HepG2 (cell line): ENCODE measurements at regions not wholly inside any gene's neighbourhood (a gene's known extent, or its start where the extent isn't known, plus 50 kb on each side); places are given as distances from the start of the nearest gene placed in this dataset.

ENCODE experiments used
- CEBPG ChIP-seq: IDR thresholded peaks from 2 replicates; pipeline ENCODE4 v1.6.1; 2016
- NFKBIZ ChIP-seq: IDR thresholded peaks from 2 replicates; pipeline ENCODE4 v1.6.1; 2018; ENCODE audit warnings: missing genetic modification reagents, missing compliant biosample characterization
- POLR2AphosphoS5 ChIP-seq: IDR thresholded peaks from 2 replicates; pipeline ENCODE4 v1.6.1; 2012; ENCODE audit warnings: low read depth, low read length
- SIN3A ChIP-seq: IDR thresholded peaks from 2 replicates; pipeline ENCODE4 v1.6.1; 2011; ENCODE audit warnings: low read depth, mild to moderate bottlenecking, control low read depth, low read length, borderline replicate concordance
- TAF1 ChIP-seq: sonication (generic); formaldehyde crosslinking; IDR thresholded peaks from 2 replicates; pipeline ENCODE4 v1.4.0; 2020; ENCODE audit warnings: missing genetic modification reagents
- ZNF274 ChIP-seq: sonication (generic); formaldehyde crosslinking; IDR thresholded peaks from 2 replicates; pipeline ENCODE4 v1.5.1; 2020; ENCODE audit warnings: mild to moderate bottlenecking, missing genetic modification reagents
- TF ChIP-seq, protein P1 (sequence below): sonication (generic); formaldehyde crosslinking; IDR thresholded peaks from 2 replicates; pipeline ENCODE4 v1.5.0; 2020; ENCODE audit warnings: mild to moderate bottlenecking, missing genetic modification reagents, moderate library complexity
- TF ChIP-seq, protein P2 (sequence below): sonication (generic); formaldehyde crosslinking; IDR thresholded peaks from 2 replicates; pipeline ENCODE4 v1.8.1; 2022; ENCODE audit warnings: low read depth, mild to moderate bottlenecking, missing genetic modification reagents
- TF ChIP-seq, protein P3 (sequence below): IDR thresholded peaks from 2 replicates; pipeline ENCODE4 v1.6.1; 2016; ENCODE audit warnings: low read depth
- TF ChIP-seq, protein P4 (sequence below): sonication (generic); formaldehyde crosslinking; IDR thresholded peaks from 2 replicates; pipeline ENCODE4 v1.4.0; 2020; ENCODE audit warnings: mild to moderate bottlenecking, missing genetic modification reagents

DNA sequence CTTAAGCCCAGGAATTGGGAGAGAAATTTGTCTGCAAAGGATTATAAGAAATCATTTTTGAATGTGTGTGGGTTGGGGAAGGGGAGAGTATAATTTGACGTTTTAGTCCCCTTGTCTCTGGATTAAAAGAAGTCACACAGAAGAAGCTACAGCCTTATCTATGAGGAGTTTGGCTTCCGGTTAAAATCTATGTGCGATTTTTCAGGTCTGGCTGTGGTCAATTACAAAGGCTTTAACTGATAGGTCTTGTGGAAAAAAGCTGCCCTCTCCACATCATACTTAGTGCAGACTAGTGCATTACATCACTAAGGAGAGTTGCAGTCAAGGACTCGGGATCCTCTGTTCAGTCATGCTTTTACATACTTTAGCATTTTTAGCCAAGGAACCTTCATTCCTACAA lies 80.3 kb upstream of the HTR1B start:
- TF ChIP-seq POLR2AphosphoS5: no peak
- TF ChIP-seq, protein P1, sequence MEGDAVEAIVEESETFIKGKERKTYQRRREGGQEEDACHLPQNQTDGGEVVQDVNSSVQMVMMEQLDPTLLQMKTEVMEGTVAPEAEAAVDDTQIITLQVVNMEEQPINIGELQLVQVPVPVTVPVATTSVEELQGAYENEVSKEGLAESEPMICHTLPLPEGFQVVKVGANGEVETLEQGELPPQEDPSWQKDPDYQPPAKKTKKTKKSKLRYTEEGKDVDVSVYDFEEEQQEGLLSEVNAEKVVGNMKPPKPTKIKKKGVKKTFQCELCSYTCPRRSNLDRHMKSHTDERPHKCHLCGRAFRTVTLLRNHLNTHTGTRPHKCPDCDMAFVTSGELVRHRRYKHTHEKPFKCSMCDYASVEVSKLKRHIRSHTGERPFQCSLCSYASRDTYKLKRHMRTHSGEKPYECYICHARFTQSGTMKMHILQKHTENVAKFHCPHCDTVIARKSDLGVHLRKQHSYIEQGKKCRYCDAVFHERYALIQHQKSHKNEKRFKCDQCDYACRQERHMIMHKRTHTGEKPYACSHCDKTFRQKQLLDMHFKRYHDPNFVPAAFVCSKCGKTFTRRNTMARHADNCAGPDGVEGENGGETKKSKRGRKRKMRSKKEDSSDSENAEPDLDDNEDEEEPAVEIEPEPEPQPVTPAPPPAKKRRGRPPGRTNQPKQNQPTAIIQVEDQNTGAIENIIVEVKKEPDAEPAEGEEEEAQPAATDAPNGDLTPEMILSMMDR (CRISPR knock-in tag): no peak
- TF ChIP-seq CEBPG (CRISPR knock-in tag): no peak
- TF ChIP-seq, protein P2, sequence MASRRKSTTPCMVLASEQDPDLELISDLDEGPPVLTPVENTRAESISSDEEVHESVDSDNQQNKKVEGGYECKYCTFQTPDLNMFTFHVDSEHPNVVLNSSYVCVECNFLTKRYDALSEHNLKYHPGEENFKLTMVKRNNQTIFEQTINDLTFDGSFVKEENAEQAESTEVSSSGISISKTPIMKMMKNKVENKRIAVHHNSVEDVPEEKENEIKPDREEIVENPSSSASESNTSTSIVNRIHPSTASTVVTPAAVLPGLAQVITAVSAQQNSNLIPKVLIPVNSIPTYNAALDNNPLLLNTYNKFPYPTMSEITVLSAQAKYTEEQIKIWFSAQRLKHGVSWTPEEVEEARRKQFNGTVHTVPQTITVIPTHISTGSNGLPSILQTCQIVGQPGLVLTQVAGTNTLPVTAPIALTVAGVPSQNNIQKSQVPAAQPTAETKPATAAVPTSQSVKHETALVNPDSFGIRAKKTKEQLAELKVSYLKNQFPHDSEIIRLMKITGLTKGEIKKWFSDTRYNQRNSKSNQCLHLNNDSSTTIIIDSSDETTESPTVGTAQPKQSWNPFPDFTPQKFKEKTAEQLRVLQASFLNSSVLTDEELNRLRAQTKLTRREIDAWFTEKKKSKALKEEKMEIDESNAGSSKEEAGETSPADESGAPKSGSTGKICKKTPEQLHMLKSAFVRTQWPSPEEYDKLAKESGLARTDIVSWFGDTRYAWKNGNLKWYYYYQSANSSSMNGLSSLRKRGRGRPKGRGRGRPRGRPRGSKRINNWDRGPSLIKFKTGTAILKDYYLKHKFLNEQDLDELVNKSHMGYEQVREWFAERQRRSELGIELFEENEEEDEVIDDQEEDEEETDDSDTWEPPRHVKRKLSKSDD (CRISPR knock-in tag): no peak
- no peak for TF ChIP-seq SIN3A
- TF ChIP-seq, protein P3, sequence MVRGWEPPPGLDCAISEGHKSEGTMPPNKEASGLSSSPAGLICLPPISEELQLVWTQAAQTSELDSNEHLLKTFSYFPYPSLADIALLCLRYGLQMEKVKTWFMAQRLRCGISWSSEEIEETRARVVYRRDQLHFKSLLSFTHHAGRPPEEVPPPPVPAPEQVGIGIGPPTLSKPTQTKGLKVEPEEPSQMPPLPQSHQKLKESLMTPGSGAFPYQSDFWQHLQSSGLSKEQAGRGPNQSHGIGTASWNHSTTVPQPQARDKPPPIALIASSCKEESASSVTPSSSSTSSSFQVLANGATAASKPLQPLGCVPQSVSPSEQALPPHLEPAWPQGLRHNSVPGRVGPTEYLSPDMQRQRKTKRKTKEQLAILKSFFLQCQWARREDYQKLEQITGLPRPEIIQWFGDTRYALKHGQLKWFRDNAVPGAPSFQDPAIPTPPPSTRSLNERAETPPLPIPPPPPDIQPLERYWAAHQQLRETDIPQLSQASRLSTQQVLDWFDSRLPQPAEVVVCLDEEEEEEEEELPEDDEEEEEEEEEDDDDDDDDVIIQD: no peak
- TF ChIP-seq, protein P4, sequence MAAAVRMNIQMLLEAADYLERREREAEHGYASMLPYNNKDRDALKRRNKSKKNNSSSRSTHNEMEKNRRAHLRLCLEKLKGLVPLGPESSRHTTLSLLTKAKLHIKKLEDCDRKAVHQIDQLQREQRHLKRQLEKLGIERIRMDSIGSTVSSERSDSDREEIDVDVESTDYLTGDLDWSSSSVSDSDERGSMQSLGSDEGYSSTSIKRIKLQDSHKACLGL (CRISPR knock-in tag): no peak
- TF ChIP-seq TAF1 (CRISPR knock-in tag): no peak
- no peak for TF ChIP-seq ZNF274 (CRISPR knock-in tag)
- TF ChIP-seq NFKBIZ (CRISPR knock-in tag): no peak
